KMS-11 (cell line): ENCODE measurements at regions not wholly inside any gene's neighbourhood (a gene's known extent, or its start where the extent isn't known, plus 50 kb on each side); places are given as distances from the start of the nearest gene placed in this dataset.

ENCODE experiments used
- H2AFZ ChIP-seq: fragments of 200-600 bp; sonication (generic); 2 replicates; pipeline ENCODE4 v1.6.1; 2016; ENCODE audit warnings: antibody characterized with exemption, mixed run types, low read depth
- H3K27ac ChIP-seq: fragments of 200-600 bp; sonication (generic); 2 replicates; pipeline ENCODE4 v1.6.1; 2016; ENCODE audit warnings: mild to moderate bottlenecking, mixed run types
- H3K27me3 ChIP-seq: fragments of 200-600 bp; sonication (generic); 2 replicates; pipeline ENCODE4 v1.6.1; 2017; ENCODE audit warnings: mild to moderate bottlenecking, low read depth, mixed run types, moderate library complexity; ENCODE audit not compliant: insufficient read depth
- H3K36me3 ChIP-seq: fragments of 200-600 bp; sonication (generic); 2 replicates; pipeline ENCODE4 v1.6.1; 2017; ENCODE audit warnings: mild to moderate bottlenecking, mixed run types; ENCODE audit not compliant: insufficient read depth
- H3K4me1 ChIP-seq: fragments of 200-600 bp; sonication (generic); 2 replicates; pipeline ENCODE4 v1.6.1; 2016; ENCODE audit warnings: mild to moderate bottlenecking, low read depth, mixed run types; ENCODE audit not compliant: poor library complexity, severe bottlenecking
- H3K4me2 ChIP-seq: fragments of 200-600 bp; sonication (generic); 2 replicates; pipeline ENCODE4 v1.7.0; 2016; ENCODE audit warnings: mild to moderate bottlenecking, mixed run types
- H3K4me3 ChIP-seq: fragments of 200-600 bp; sonication (generic); IDR thresholded peaks from 2 replicates; pipeline ENCODE4 v1.6.1; 2017; ENCODE audit warnings: low read depth, low read length, mixed read lengths; ENCODE audit not compliant: insufficient read depth
- H3K79me2 ChIP-seq: fragments of 200-600 bp; sonication (generic); 2 replicates; pipeline ENCODE4 v1.6.1; 2016; ENCODE audit warnings: low read depth, mixed run types; ENCODE audit not compliant: insufficient read depth
- H3K9ac ChIP-seq: fragments of 200-600 bp; sonication (generic); 2 replicates; pipeline ENCODE4 v1.6.1; 2016; ENCODE audit warnings: mild to moderate bottlenecking, mixed run types
- H4K20me1 ChIP-seq: fragments of 200-600 bp; sonication (generic); 2 replicates; pipeline ENCODE4 v1.6.1; 2016; ENCODE audit warnings: mild to moderate bottlenecking, mixed run types; ENCODE audit not compliant: insufficient read depth
- CTCF ChIP-seq: fragments of 200-600 bp; sonication (generic); conservative IDR thresholded peaks from 2 replicates; pipeline ENCODE4 v1.6.1; 2017; ENCODE audit warnings: low read depth, mild to moderate bottlenecking, antibody characterized with exemption, low read length, moderate library complexity, mixed read lengths

GRCh38 chr6:170085475-170086401 is 205.1 kb downstream of the DLL1 start:
- no peaks in the 10 kb centered on the region for H3K4me1 ChIP-seq
- H3K27ac ChIP-seq, result no peak overlapping the region
- H4K20me1 ChIP-seq, result no peaks in the 10 kb centered on the region
- H3K4me3 ChIP-seq, result no peak overlapping the region
- H2AFZ ChIP-seq, result no peak overlapping the region
- H3K27me3 ChIP-seq, result peaks cover 15% of the 10 kb centered on the region; the same call in 1 of the 2 replicates
- H3K4me2 ChIP-seq, result no peak overlapping the region
- H3K36me3 ChIP-seq, result no peaks in the 10 kb centered on the region
- no peaks in the 10 kb centered on the region for H3K79me2 ChIP-seq
- no peak for TF ChIP-seq CTCF
- no peak overlapping the region for H3K9ac ChIP-seq

DNA sequence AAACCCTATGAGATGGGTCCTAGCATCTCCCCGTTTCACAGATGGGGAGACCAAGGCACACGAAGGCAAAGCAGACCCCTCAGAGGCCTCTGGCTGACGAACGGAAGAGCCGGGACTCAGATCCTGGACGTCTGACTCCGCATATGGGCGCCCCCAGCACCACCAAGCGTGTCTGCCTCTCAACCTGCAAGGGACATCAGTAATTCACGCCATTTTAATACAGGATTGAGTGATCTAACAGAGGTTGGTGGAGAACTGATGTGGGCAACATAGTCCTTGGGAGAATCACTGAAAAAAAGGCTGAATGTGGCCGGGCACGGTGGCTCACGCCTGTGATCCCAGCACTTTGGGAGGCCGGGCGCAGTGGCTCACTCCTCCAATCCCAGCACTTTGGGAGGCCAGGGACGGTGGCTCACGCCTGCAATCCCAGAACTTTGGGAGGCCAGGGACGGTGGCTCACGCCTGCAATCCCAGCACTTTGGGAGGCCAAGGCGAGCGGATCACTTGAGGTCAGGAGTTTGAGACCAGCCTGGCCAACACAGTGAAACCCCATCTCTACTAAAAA is 206.6 kb downstream of the DLL1 start:
- Histone ChIP-seq H3K36me3 (no peaks in the 10 kb centered on the region), H2AFZ (no peak overlapping the region), H3K79me2 (no peaks in the 10 kb centered on the region), H3K27me3 (peaks cover 12% of the 10 kb centered on the region; the same call in 1 of the 2 replicates), H3K4me1 (no peaks in the 10 kb centered on the region), H4K20me1 (no peaks in the 10 kb centered on the region), H3K27ac (no peak overlapping the region), H3K9ac (no peak overlapping the region), H3K4me2 (no peak overlapping the region), H3K4me3 (no peak overlapping the region)
- TF ChIP-seq CTCF, result no peak

DNA sequence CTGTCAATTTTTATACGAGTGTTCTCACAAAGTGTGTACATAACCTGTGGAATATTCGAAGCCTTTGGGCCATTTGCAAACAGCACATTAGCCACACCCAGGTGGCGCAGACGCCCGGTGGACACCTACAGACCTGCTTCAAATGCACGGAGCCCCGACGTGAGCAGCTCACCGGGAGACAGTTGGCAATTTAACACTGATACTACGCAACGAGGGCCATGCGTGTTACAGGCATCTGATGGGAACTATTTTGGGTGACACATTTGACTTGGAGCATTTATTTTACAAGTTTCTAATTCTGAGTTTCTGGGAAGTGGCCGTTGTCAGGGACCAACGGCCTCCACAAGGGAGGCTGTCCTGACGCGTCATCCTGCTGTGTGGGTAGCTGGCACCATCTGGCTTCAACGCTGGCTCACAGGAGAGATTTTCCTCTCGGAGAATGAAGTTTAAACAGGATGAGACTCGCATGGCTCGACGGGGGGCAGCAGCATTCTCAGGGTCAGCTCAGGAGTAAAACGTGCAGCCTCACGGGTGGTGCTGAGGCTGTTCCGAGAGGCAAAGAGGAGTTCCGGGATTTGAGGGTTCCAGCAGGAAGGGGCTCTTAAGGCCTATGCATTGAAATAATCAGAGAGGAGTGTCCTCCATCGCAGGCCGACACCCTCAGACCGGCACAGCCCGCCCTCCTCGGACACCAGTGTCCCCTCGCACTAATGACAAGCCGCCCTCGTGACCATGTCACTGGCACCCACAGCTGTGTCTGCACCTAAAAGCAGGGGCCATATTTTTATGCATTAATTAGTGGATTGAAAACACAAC is 207.4 kb downstream of the DLL1 start:
- H3K4me2 ChIP-seq, result no peak overlapping the region
- no peak overlapping the region for H3K4me3 ChIP-seq
- H3K27ac ChIP-seq, result no peak overlapping the region
- H4K20me1 ChIP-seq, result no peaks in the 10 kb centered on the region
- H3K27me3 ChIP-seq, result peaks cover 12% of the 10 kb centered on the region; the same call in 1 of the 2 replicates
- no peak overlapping the region for H2AFZ ChIP-seq
- no peaks in the 10 kb centered on the region for H3K79me2 ChIP-seq
- H3K36me3 ChIP-seq, result no peaks in the 10 kb centered on the region
- no peak for TF ChIP-seq CTCF
- H3K4me1 ChIP-seq, result no peaks in the 10 kb centered on the region
- no peak overlapping the region for H3K9ac ChIP-seq

GRCh38 chr6:170082531-170083187 is 208.2 kb downstream of the DLL1 start:
- no peak overlapping the region for H3K9ac ChIP-seq
- no peaks in the 10 kb centered on the region for H3K4me1 ChIP-seq
- no peaks in the 10 kb centered on the region for H4K20me1 ChIP-seq
- no peak overlapping the region for H3K4me2 ChIP-seq
- no peak overlapping the region for H3K4me3 ChIP-seq
- no peak for TF ChIP-seq CTCF
- H2AFZ ChIP-seq, result no peak overlapping the region
- no peaks in the 10 kb centered on the region for H3K79me2 ChIP-seq
- no peak overlapping the region for H3K27ac ChIP-seq
- H3K36me3 ChIP-seq, result no peaks in the 10 kb centered on the region
- H3K27me3 ChIP-seq, result peaks cover 12% of the 10 kb centered on the region; the same call in 1 of the 2 replicates
